NB4 (cell line): ENCODE measurements at regions not wholly inside any gene's neighbourhood (a gene's known extent, or its start where the extent isn't known, plus 50 kb on each side); places are given as distances from the start of the nearest gene placed in this dataset.

Source experiments
- CTCF ChIP-seq: IDR thresholded peaks from one replicate; pipeline ENCODE4 v1.5.1; 2012; ENCODE audit warnings: low read depth, low read length
- MAX ChIP-seq: IDR thresholded peaks from 2 replicates; pipeline ENCODE4 v1.6.1; 2011; ENCODE audit warnings: low read depth, low read length
- MYC ChIP-seq: IDR thresholded peaks from 2 replicates; pipeline ENCODE4 v1.6.1; 2011; ENCODE audit warnings: low read depth, low read length
- POLR2A ChIP-seq: IDR thresholded peaks from 2 replicates; pipeline ENCODE4 v1.6.1; 2011; ENCODE audit warnings: mild to moderate bottlenecking; ENCODE audit not compliant: insufficient read length; ENCODE audit errors: extremely low read depth

GRCh38 chr16:65224994-65225393 lies 103.1 kb upstream of the CDH11 start:
- TF ChIP-seq CTCF = no peak
- TF ChIP-seq POLR2A = no peak
- no peak for TF ChIP-seq MYC
- TF ChIP-seq MAX = no peak
